Mesenchymal stem cell (in vitro differentiated cells and primary cell): ENCODE measurements at regions not wholly inside any gene's neighbourhood (a gene's known extent, or its start where the extent isn't known, plus 50 kb on each side); places are given as distances from the start of the nearest gene placed in this dataset.
A peak's percentile ranks its signal among the peaks of the same experiment; 100 is the strongest.

Source experiments
- DNase-seq: peaks from one replicate; pipeline ENCODE4 v3.0.0-alpha.2; 2013
- H2AFZ ChIP-seq: one replicate; pipeline ENCODE4 v1.6.1; 2013; ENCODE audit warnings: low read depth, mild to moderate bottlenecking, control low read depth, inconsistent platforms, low read length, moderate library complexity
- H2AK5ac ChIP-seq: 2 replicates; pipeline ENCODE4 v1.6.1; 2013; ENCODE audit warnings: low read length, moderate library complexity, mild to moderate bottlenecking, inconsistent platforms; ENCODE audit not compliant: severe bottlenecking
- H2BK120ac ChIP-seq: one replicate; pipeline ENCODE4 v1.6.1; 2013; ENCODE audit warnings: low read depth, mild to moderate bottlenecking, inconsistent platforms, low read length, moderate library complexity
- H2BK12ac ChIP-seq, 2 experiments: one replicate each; pipeline ENCODE4 v1.6.1; 2013; ENCODE audit warnings: inconsistent platforms in 2 of 2, low read length in 2 of 2, mild to moderate bottlenecking in 2 of 2, moderate library complexity in 2 of 2, control low read depth in 1 of 2
- H2BK15ac ChIP-seq: one replicate; pipeline ENCODE4 v1.6.1; 2013; ENCODE audit warnings: mild to moderate bottlenecking, low read depth, inconsistent platforms; ENCODE audit not compliant: poor library complexity, severe bottlenecking
- H2BK5ac ChIP-seq: 2 replicates; pipeline ENCODE4 v1.6.1; 2013; ENCODE audit warnings: low read depth, mild to moderate bottlenecking, low read length, control low read depth, inconsistent platforms; ENCODE audit not compliant: poor library complexity, severe bottlenecking
- H3K14ac ChIP-seq, 2 experiments: one replicate each; pipeline ENCODE4 v1.6.1; 2013; ENCODE audit warnings: inconsistent platforms in 2 of 2, low read length in 2 of 2, control low read depth in 1 of 2, mild to moderate bottlenecking in 1 of 2, moderate library complexity in 1 of 2
- H3K18ac ChIP-seq, 2 experiments: one replicate each; pipeline ENCODE4 v1.6.1; 2013; ENCODE audit warnings: inconsistent platforms in 2 of 2, low read length in 2 of 2, control low read depth in 1 of 2, low read depth in 1 of 2, mild to moderate bottlenecking in 1 of 2
- H3K23ac ChIP-seq, 2 experiments: one replicate each; pipeline ENCODE4 v1.6.1; 2013; ENCODE audit warnings: inconsistent platforms in 2 of 2, low read length in 2 of 2, mild to moderate bottlenecking in 2 of 2, moderate library complexity in 2 of 2, control low read depth in 1 of 2
- H3K27ac ChIP-seq: 2 replicates; pipeline ENCODE4 v1.5.1; 2013; ENCODE audit warnings: mild to moderate bottlenecking, moderate library complexity, low read length, control low read depth, inconsistent platforms; ENCODE audit not compliant: poor library complexity, severe bottlenecking
- H3K27me3 ChIP-seq, 2 experiments: 2 replicates each; pipeline versions ENCODE4 v1.6.1 to v1.7.0; 2013; ENCODE audit warnings: low read length in 2 of 2, mild to moderate bottlenecking in 2 of 2, moderate library complexity in 2 of 2, control low read depth in 1 of 2, inconsistent platforms in 1 of 2; ENCODE audit not compliant: control insufficient read depth in 1 of 2, insufficient read depth in 1 of 2
- H3K36me3 ChIP-seq, 2 experiments: 2 replicates each; pipeline versions ENCODE4 v1.6.1 to v1.7.0; 2013; ENCODE audit warnings: low read length in 2 of 2, control low read depth in 1 of 2, inconsistent platforms in 1 of 2, low read depth in 1 of 2, mild to moderate bottlenecking in 1 of 2; ENCODE audit not compliant: insufficient read depth in 2 of 2, control insufficient read depth in 1 of 2
- H3K4ac ChIP-seq, 2 experiments: one replicate each; pipeline ENCODE4 v1.6.1; 2013; ENCODE audit warnings: inconsistent platforms in 2 of 2, low read length in 2 of 2, mild to moderate bottlenecking in 2 of 2, moderate library complexity in 2 of 2, control low read depth in 1 of 2, low read depth in 1 of 2
- H3K4me1 ChIP-seq: 2 replicates; pipeline ENCODE4 v1.6.1; 2013; ENCODE audit warnings: low read depth, low read length, control low read depth; ENCODE audit not compliant: control insufficient read depth, insufficient read depth
- H3K4me2 ChIP-seq: 2 replicates; pipeline ENCODE4 v1.6.1; 2013; ENCODE audit warnings: low read length, mild to moderate bottlenecking, inconsistent platforms; ENCODE audit not compliant: poor library complexity, severe bottlenecking
- H3K4me3 ChIP-seq, 2 experiments: 2 replicates each; pipeline versions ENCODE4 v1.5.1 to v1.7.0; 2013; ENCODE audit warnings: low read length in 2 of 2, mild to moderate bottlenecking in 2 of 2, control low read depth in 1 of 2, low read depth in 1 of 2; ENCODE audit not compliant: insufficient read depth in 1 of 2
- H3K79me1 ChIP-seq: replicated peaks from 2 replicates; pipeline ENCODE4 v1.6.1; 2013; ENCODE audit warnings: mild to moderate bottlenecking, control low read depth, low read length, inconsistent platforms; ENCODE audit not compliant: poor library complexity, severe bottlenecking
- H3K9ac ChIP-seq: 2 replicates; pipeline ENCODE4 v1.7.0; 2013; ENCODE audit warnings: mild to moderate bottlenecking, low read length, moderate library complexity
- H3K9me3 ChIP-seq: 2 replicates; pipeline ENCODE4 v1.7.0; 2013; ENCODE audit warnings: mild to moderate bottlenecking, low read length; ENCODE audit not compliant: control insufficient read depth
- H4K8ac ChIP-seq: one replicate; pipeline ENCODE4 v1.6.1; 2013; ENCODE audit warnings: inconsistent platforms, mild to moderate bottlenecking, low read length, moderate library complexity
- H4K91ac ChIP-seq: one replicate; pipeline ENCODE4 v1.6.1; 2013; ENCODE audit warnings: mild to moderate bottlenecking, low read length, inconsistent platforms
- WGBS: methylation state at CpG from one replicate; pipeline ENCODE4 v1.1.7; 2013; ENCODE audit warnings: mixed read lengths; 5-methylcytosine and 5-hydroxymethylcytosine counted together

DNA sequence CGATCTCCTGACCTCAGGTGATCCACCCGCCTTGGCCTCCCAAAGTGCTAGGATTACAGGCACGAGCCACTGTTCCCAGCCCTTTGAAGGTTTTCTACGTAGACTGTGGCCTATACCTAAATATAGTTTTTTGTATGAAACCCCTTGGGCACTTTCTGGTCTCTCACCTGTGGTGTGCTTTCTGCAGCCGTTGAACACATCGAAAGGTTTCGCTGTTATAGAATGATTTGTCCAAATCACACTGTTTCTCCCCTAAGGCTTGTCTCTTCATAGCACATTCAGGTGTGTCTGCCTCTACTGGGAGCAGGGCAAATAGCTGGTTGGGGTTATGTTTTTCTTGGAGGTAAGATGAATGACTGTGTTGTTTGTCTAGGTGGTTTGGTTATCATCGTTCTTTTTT lies 597.9 kb downstream of the RNF144B start:
- 84% methylated on average over 7 of the region's 8 CpGs for WGBS

GRCh38 chr6:18985996-18986395 lies 598.8 kb downstream of the RNF144B start:
- no peak overlapping the region for H3K4me3 ChIP-seq
- H2BK5ac ChIP-seq, result no peak overlapping the region
- no peak overlapping the region for H3K18ac ChIP-seq
- H3K4me1 ChIP-seq, result no peaks in the 10 kb centered on the region
- no peak overlapping the region for H2BK15ac ChIP-seq
- H4K8ac ChIP-seq, result no peak overlapping the region
- no peak overlapping the region for H3K23ac ChIP-seq
- no peaks in the 10 kb centered on the region for H3K36me3 ChIP-seq
- no peak overlapping the region for H2BK12ac ChIP-seq
- no peak overlapping the region for H4K91ac ChIP-seq
- no peak overlapping the region for H3K9ac ChIP-seq
- no peaks in the 10 kb centered on the region for H3K9me3 ChIP-seq
- WGBS, result 73% methylated on average over 2 of the region's 2 CpGs
- H3K4ac ChIP-seq, result no peak overlapping the region
- H2BK120ac ChIP-seq, result no peak overlapping the region
- no peaks in the 10 kb centered on the region for H3K27me3 ChIP-seq
- H3K14ac ChIP-seq, result no peak overlapping the region
- no peak overlapping the region for H2AK5ac ChIP-seq
- H3K79me1 ChIP-seq, result no peaks in the 10 kb centered on the region
- no peak overlapping the region for H3K4me2 ChIP-seq
- DNase-seq, result no peak
- no peak overlapping the region for H2AFZ ChIP-seq
- H3K27ac ChIP-seq, result no peak overlapping the region

More for the DNA sequence above, 597.9 kb downstream of the RNF144B start:
- Histone ChIP-seq H3K9me3 (no peaks in the 10 kb centered on the region), H3K14ac (no peak overlapping the region), H3K4ac (no peak overlapping the region), H2BK120ac (no peak overlapping the region), H2BK12ac (no peak overlapping the region), H3K23ac (no peak overlapping the region), H3K79me1 (no peaks in the 10 kb centered on the region), H3K36me3 (no peaks in the 10 kb centered on the region), H3K4me3 (no peak overlapping the region), H3K4me2 (no peak overlapping the region), H2BK15ac (no peak overlapping the region), H2AK5ac (no peak overlapping the region), H2BK5ac (no peak overlapping the region), H4K91ac (no peak overlapping the region), H2AFZ (no peak overlapping the region), H3K9ac (no peak overlapping the region), H3K27ac (no peak overlapping the region), H3K18ac (no peak overlapping the region), H3K4me1 (no peaks in the 10 kb centered on the region), H3K27me3 (no peaks in the 10 kb centered on the region), H4K8ac (no peak overlapping the region)
- no peak for DNase-seq

GRCh38 chr6:18988636-18989035 lies 601.5 kb downstream of the RNF144B start:
- no peak overlapping the region for H3K4me2 ChIP-seq
- no peak overlapping the region for H3K4me3 ChIP-seq
- no peak overlapping the region for H3K27ac ChIP-seq
- H4K91ac ChIP-seq, result no peak overlapping the region
- DNase-seq, result no peak
- H3K4ac ChIP-seq, result no peak overlapping the region
- H2BK120ac ChIP-seq, result no peak overlapping the region
- H3K79me1 ChIP-seq, result no peaks in the 10 kb centered on the region
- no peak overlapping the region for H3K14ac ChIP-seq
- H3K36me3 ChIP-seq, result no peaks in the 10 kb centered on the region
- H2BK15ac ChIP-seq, result no peak overlapping the region
- no peak overlapping the region for H2AFZ ChIP-seq
- no peak overlapping the region for H3K23ac ChIP-seq
- 91% methylated on average over 2 of the region's 3 CpGs for WGBS
- H3K9ac ChIP-seq, result no peak overlapping the region
- no peak overlapping the region for H4K8ac ChIP-seq
- H2BK5ac ChIP-seq, result no peak overlapping the region
- no peak overlapping the region for H2AK5ac ChIP-seq
- no peaks in the 10 kb centered on the region for H3K9me3 ChIP-seq
- no peak overlapping the region for H2BK12ac ChIP-seq
- no peaks in the 10 kb centered on the region for H3K4me1 ChIP-seq
- no peaks in the 10 kb centered on the region for H3K27me3 ChIP-seq
- H3K18ac ChIP-seq, result no peak overlapping the region

- H2BK15ac ChIP-seq, result no peak overlapping the region
- DNase-seq, result peak; percentile 16
- H3K36me3 ChIP-seq, result no peaks in the 10 kb centered on the region
- no peak overlapping the region for H2BK5ac ChIP-seq
- WGBS, result 34% methylated on average over 20 of the region's 24 CpGs
- H2AFZ ChIP-seq, result no peak overlapping the region
- no peak overlapping the region for H3K4me2 ChIP-seq
- no peaks in the 10 kb centered on the region for H3K27me3 ChIP-seq
- no peak overlapping the region for H3K27ac ChIP-seq
- no peak overlapping the region for H2AK5ac ChIP-seq
- no peak overlapping the region for H2BK120ac ChIP-seq
- H3K4ac ChIP-seq, result no peak overlapping the region
- no peak overlapping the region for H3K18ac ChIP-seq
- no peak overlapping the region for H4K8ac ChIP-seq
- H3K23ac ChIP-seq, result no peak overlapping the region
- H4K91ac ChIP-seq, result no peak overlapping the region
- H3K79me1 ChIP-seq, result no peaks in the 10 kb centered on the region
- H3K9ac ChIP-seq, result no peak overlapping the region
- no peaks in the 10 kb centered on the region for H3K4me1 ChIP-seq
- no peak overlapping the region for H3K4me3 ChIP-seq
- H2BK12ac ChIP-seq, result no peak overlapping the region
- no peak overlapping the region for H3K14ac ChIP-seq
- H3K9me3 ChIP-seq, result no peaks in the 10 kb centered on the region
Observed at GRCh38 chr6:18990059-18990978, 603.2 kb downstream of the RNF144B start.
